NCI-H2196 treated with DMSO at 0.1 percent for 48 hours (cell line): ENCODE measurements at regions not wholly inside any gene's neighbourhood (a gene's known extent, or its start where the extent isn't known, plus 50 kb on each side); places are given as distances from the start of the nearest gene placed in this dataset.
"Not testable (repeated sequence)": the region's sequence is repeated elsewhere in the genome, so short reads cannot be mapped to it uniquely, and the experiment has no call there.

Source experiments
- DNase-seq: peaks from one replicate; lab custom pipeline; 2025; ENCODE audit not compliant: unreplicated experiment; lab: John Stamatoyannopoulos, UW

GRCh38 chr1:121097127-121097866, 86.8 kb downstream of the FAM72B start:
- peak; percentile 40 for DNase-seq

GRCh38 chr1:121097867-121098215, 86.3 kb downstream of the FAM72B start:
- DNase-seq, result not testable (repeated sequence)

GRCh38 chr1:121109025-121109424, 75.1 kb downstream of the FAM72B start:
- not testable (repeated sequence) for DNase-seq

GRCh38 chr1:121116522-121117297, 67.4 kb downstream of the FAM72B start:
- not testable (repeated sequence) for DNase-seq

- not testable (repeated sequence) for DNase-seq
Observed at GRCh38 chr1:121117298-121117611, 66.9 kb downstream of the FAM72B start.

GRCh38 chr1:121117622-121118479, 66.3 kb downstream of the FAM72B start:
- DNase-seq, result not testable (repeated sequence)
